ENCODE measurements at regions not wholly inside any gene's neighbourhood (a gene's known extent, or its start where the extent isn't known, plus 50 kb on each side); places are given as distances from the start of the nearest gene placed in this dataset.

GRCh38 chr6:141618180-141618581, 514.5 kb upstream of the GJE1 start:
- DNase-seq, result no peak
- intact Hi-C loops (cut with micrococcal nuclease), result no loop called here
- Mint-ChIP-seq H3K4me1 (ENCODE audit: low read depth) (no peaks in the 10 kb centered on the region), H3K27me3 (peaks cover 1% of the 10 kb centered on the region), H3K4me3 (no peak overlapping the region), H3K27ac (no peak overlapping the region), H3K36me3 (no peaks in the 10 kb centered on the region), H3K9me3 (peaks cover 2% of the 10 kb centered on the region)
- ChIA-PET CTCF (no interaction called here), POLR2A (no interaction called here)

- Mint-ChIP-seq H3K36me3 (no peaks in the 10 kb centered on the region), H3K4me3 (no peak overlapping the region), H3K4me1 (ENCODE audit: low read depth) (no peaks in the 10 kb centered on the region), H3K27me3 (peaks cover 2% of the 10 kb centered on the region), H3K9me3 (peaks cover 16% of the 10 kb centered on the region), H3K27ac (no peak overlapping the region)
- CTCF ChIA-PET, result no interaction called here
- intact Hi-C loops (cut with micrococcal nuclease), result no loop called here
- POLR2A ChIA-PET, result no interaction called here
- DNase-seq, result no peak
Measured at GRCh38 chr6:141610741-141611140, 522.0 kb upstream of the GJE1 start.

- intact Hi-C loops (cut with micrococcal nuclease), result no loop called here
- Mint-ChIP-seq H3K4me1 (ENCODE audit: low read depth) (no peaks in the 10 kb centered on the region), H3K36me3 (no peaks in the 10 kb centered on the region), H3K27ac (no peak overlapping the region), H3K27me3 (peaks cover 2% of the 10 kb centered on the region), H3K9me3 (peaks cover 16% of the 10 kb centered on the region), H3K4me3 (no peak overlapping the region)
- no peak for DNase-seq
- POLR2A ChIA-PET, result no interaction called here
- CTCF ChIA-PET, result no interaction called here
Measured at GRCh38 chr6:141607956-141608355, 524.8 kb upstream of the GJE1 start.

- Mint-ChIP-seq H3K9me3 (no peaks in the 10 kb centered on the region), H3K36me3 (no peaks in the 10 kb centered on the region), H3K4me1 (ENCODE audit: low read depth) (no peaks in the 10 kb centered on the region), H3K4me3 (no peak overlapping the region), H3K27ac (no peak overlapping the region), H3K27me3 (no peaks in the 10 kb centered on the region)
- POLR2A ChIA-PET, result no interaction called here
- DNase-seq, result no peak
- intact Hi-C loops (cut with micrococcal nuclease), result no loop called here
- CTCF ChIA-PET, result no interaction called here
Measured at GRCh38 chr6:141598487-141598886, 534.2 kb upstream of the GJE1 start.

- Mint-ChIP-seq H3K9me3 (no peaks in the 10 kb centered on the region), H3K27me3 (no peaks in the 10 kb centered on the region), H3K4me3 (no peak overlapping the region), H3K27ac (no peak overlapping the region), H3K4me1 (ENCODE audit: low read depth) (no peaks in the 10 kb centered on the region), H3K36me3 (no peaks in the 10 kb centered on the region)
- ChIA-PET POLR2A (no interaction called here), CTCF (interaction anchor here (1.1 kb wide), 1 partner anchor 517 kb away, joined by 4 read pairs; no protein-coding TSS in a partner anchor)
- DNase-seq, result no peak
- intact Hi-C loops (cut with micrococcal nuclease), result no loop called here
Measured at GRCh38 chr6:141594874-141595273, 537.9 kb upstream of the GJE1 start.

GRCh38 chr6:141593311-141593710, 539.4 kb upstream of the GJE1 start:
- ChIA-PET POLR2A (no interaction called here), CTCF (no interaction called here)
- no peaks in the 10 kb centered on the region for H3K27me3 Mint-ChIP-seq
- H3K9me3 Mint-ChIP-seq, result no peaks in the 10 kb centered on the region
- H3K36me3 Mint-ChIP-seq, result no peaks in the 10 kb centered on the region
- no peak overlapping the region for H3K4me3 Mint-ChIP-seq
- intact Hi-C loops (cut with micrococcal nuclease), result no loop called here
- H3K27ac Mint-ChIP-seq, result no peak overlapping the region
- DNase-seq, result no peak
- no peaks in the 10 kb centered on the region for H3K4me1 Mint-ChIP-seq (ENCODE audit: low read depth)

GRCh38 chr6:141587482-141588266, 545.1 kb upstream of the GJE1 start:
- Mint-ChIP-seq H3K4me3 (no peak overlapping the region), H3K27ac (no peak overlapping the region), H3K9me3 (no peaks in the 10 kb centered on the region), H3K36me3 (no peaks in the 10 kb centered on the region), H3K4me1 (ENCODE audit: low read depth) (no peaks in the 10 kb centered on the region), H3K27me3 (peaks cover 4% of the 10 kb centered on the region)
- intact Hi-C loops (cut with micrococcal nuclease), result no loop called here
- no peak for DNase-seq
- CTCF ChIA-PET, result no interaction called here
- POLR2A ChIA-PET, result no interaction called here

- DNase-seq, result no peak
- H3K27me3 Mint-ChIP-seq, result peaks cover 4% of the 10 kb centered on the region
- ChIA-PET POLR2A (no interaction called here), CTCF (no interaction called here)
- intact Hi-C loops (cut with micrococcal nuclease), result no loop called here
- H3K4me1 Mint-ChIP-seq (ENCODE audit: low read depth), result no peaks in the 10 kb centered on the region
- H3K36me3 Mint-ChIP-seq, result no peaks in the 10 kb centered on the region
- H3K9me3 Mint-ChIP-seq, result no peaks in the 10 kb centered on the region
- H3K27ac Mint-ChIP-seq, result no peak overlapping the region
- H3K4me3 Mint-ChIP-seq, result no peak overlapping the region
Measured at GRCh38 chr6:141580988-141581552, 551.7 kb upstream of the GJE1 start.

GRCh38 chr6:141580131-141580530, 552.6 kb upstream of the GJE1 start:
- H3K4me3 Mint-ChIP-seq, result no peak overlapping the region
- ChIA-PET POLR2A (no interaction called here), CTCF (no interaction called here)
- no peaks in the 10 kb centered on the region for H3K36me3 Mint-ChIP-seq
- no peaks in the 10 kb centered on the region for H3K4me1 Mint-ChIP-seq (ENCODE audit: low read depth)
- DNase-seq, result no peak
- H3K27ac Mint-ChIP-seq, result no peak overlapping the region
- peaks cover 2% of the 10 kb centered on the region for H3K27me3 Mint-ChIP-seq
- no peaks in the 10 kb centered on the region for H3K9me3 Mint-ChIP-seq
- intact Hi-C loops (cut with micrococcal nuclease), result no loop called here

- DNase-seq, result no peak
- CTCF ChIA-PET, result no interaction called here
- Mint-ChIP-seq H3K4me3 (no peak overlapping the region), H3K27me3 (no peaks in the 10 kb centered on the region), H3K9me3 (no peaks in the 10 kb centered on the region), H3K36me3 (no peaks in the 10 kb centered on the region), H3K4me1 (ENCODE audit: low read depth) (no peaks in the 10 kb centered on the region), H3K27ac (no peak overlapping the region)
- POLR2A ChIA-PET, result no interaction called here
- intact Hi-C loops (cut with micrococcal nuclease), result no loop called here
Measured at GRCh38 chr6:141576751-141577150, 556.0 kb upstream of the GJE1 start.

GRCh38 chr6:141562851-141563763, 569.6 kb upstream of the GJE1 start:
- intact Hi-C loops (cut with micrococcal nuclease), result loop anchor here (1.0 to 10.0 kb wide), 5 partner anchors 178 to 1678 kb away; no protein-coding TSS in a partner anchor
- Mint-ChIP-seq H3K36me3 (no peaks in the 10 kb centered on the region), H3K9me3 (no peaks in the 10 kb centered on the region), H3K27ac (peak overlapping the region; percentile 48), H3K4me3 (peak overlapping the region; percentile 63), H3K4me1 (ENCODE audit: low read depth) (peaks cover 14% of the 10 kb centered on the region), H3K27me3 (peaks cover 1% of the 10 kb centered on the region)
- ChIA-PET POLR2A (no interaction called here), CTCF (interaction anchor here (0.6 to 1.5 kb wide), 4 partner anchors 254 to 1681 kb away, joined by 3 to 5 read pairs (median 3); no protein-coding TSS in a partner anchor)
- peak; percentile 64 for DNase-seq

GRCh38 chr6:141562186-141562811, 570.4 kb upstream of the GJE1 start:
- ChIA-PET POLR2A (no interaction called here), CTCF (interaction anchor here (0.6 to 1.5 kb wide), 4 partner anchors 79 to 662 kb away, joined by 3 to 5 read pairs (median 4); no protein-coding TSS in a partner anchor)
- H3K27ac Mint-ChIP-seq, result peak overlapping the region; percentile 48
- no peaks in the 10 kb centered on the region for H3K36me3 Mint-ChIP-seq
- intact Hi-C loops (cut with micrococcal nuclease), result loop anchor here (1.0 to 10.0 kb wide), 5 partner anchors 177 to 1677 kb away; no protein-coding TSS in a partner anchor
- peak; percentile 10 for DNase-seq
- H3K4me3 Mint-ChIP-seq, result peak overlapping the region; percentile 63
- no peaks in the 10 kb centered on the region for H3K9me3 Mint-ChIP-seq
- H3K27me3 Mint-ChIP-seq, result peaks cover 1% of the 10 kb centered on the region
- peaks cover 14% of the 10 kb centered on the region for H3K4me1 Mint-ChIP-seq (ENCODE audit: low read depth)
